ACHN (cell line): ENCODE measurements at regions not wholly inside any gene's neighbourhood (a gene's known extent, or its start where the extent isn't known, plus 50 kb on each side); places are given as distances from the start of the nearest gene placed in this dataset.

ENCODE experiments used
- DNase-seq: peaks from one replicate; pipeline ENCODE4 v3.0.0-alpha.2; 2015
- in situ Hi-C: cut with HindIII; loops from 2 replicates; pipeline ENCODE4 v1.10.0; 2017; ENCODE audit warnings: low sequenced_read_pairs, low pct_ligation_motif_present, low pct_unique_long_range_greater_than_20kb

DNA sequence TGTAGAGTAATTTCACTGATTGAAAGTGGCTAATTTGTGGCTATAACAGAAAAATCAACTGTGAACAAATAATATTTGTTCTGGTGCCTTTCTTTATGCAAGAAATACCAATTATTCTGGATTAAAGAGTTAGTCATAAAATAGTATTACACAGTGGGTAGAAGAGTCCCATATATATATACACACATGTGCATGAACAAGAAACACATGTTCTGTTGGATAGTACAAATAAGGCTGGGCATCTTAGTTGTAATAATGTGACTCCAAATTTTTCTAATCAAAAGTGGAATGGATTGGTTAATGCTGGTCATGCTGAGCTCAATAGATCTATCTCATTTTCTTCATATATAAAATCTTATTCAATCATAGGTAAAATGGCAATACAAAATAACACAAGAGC is 179.4 kb downstream of the OGFRL1 start:
- in situ Hi-C loops, result no loop called here
- DNase-seq, result no peak

DNA sequence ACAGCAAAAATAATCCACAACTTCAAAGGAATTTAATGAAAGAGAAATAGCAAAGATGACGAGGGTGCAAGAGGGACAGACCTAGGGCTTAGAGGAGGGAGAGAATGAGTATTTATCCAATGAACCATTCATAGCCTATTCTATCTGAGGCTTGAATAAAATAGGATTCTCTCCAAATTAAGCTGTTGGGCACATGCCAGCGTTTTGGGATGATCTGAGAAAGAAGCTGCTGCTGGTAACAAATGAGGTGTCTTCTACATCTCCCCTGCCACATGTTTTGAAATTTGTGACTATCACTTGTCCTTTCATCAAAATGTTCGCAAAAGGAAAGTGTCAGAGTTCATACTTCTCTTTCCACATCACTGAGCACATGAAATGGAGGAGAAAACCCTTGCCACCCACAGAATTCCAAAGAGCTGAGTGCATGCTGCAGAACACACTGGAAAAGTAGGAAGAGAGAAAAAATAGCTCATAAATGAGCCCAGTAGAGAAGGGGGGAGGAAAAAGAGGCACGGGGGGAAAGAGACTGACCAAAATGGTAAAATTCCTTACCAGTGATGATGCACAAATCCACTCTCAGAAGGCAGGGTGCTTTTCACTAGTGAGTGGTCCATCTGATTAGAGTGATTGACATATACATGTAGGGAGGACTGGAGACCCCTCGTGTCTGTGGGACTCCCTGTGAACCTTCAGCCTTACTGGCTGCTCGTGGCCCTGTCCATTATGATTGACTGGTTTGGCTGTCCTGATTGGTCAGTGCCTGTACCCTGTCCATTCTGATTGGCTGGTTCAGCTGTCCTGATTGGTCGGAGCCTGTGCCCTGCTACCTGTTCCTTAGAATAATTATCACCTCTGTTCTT is 180.5 kb downstream of the OGFRL1 start:
- peak; percentile 96 for DNase-seq
- in situ Hi-C loops, result no loop called here

DNA sequence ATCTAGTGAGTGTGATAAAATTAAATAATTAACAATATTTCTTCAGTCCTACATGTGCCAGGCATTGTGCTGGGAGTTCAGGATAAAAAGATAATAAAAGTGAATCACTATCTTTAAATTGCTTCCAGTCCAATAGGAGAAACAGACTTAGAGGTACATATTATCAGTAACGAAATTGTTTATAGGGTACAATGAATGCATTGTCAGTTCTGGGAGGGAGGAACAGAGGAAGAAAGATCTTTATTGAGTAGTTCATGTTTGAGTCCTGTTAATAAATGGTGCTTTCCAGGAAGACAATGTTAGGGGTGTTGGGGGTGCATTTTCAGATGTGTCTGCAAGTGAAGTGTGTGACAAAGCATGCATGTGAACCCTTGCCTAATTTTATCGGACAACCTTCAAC is 183.1 kb downstream of the OGFRL1 start:
- no peak for DNase-seq
- in situ Hi-C loops, result no loop called here

DNA sequence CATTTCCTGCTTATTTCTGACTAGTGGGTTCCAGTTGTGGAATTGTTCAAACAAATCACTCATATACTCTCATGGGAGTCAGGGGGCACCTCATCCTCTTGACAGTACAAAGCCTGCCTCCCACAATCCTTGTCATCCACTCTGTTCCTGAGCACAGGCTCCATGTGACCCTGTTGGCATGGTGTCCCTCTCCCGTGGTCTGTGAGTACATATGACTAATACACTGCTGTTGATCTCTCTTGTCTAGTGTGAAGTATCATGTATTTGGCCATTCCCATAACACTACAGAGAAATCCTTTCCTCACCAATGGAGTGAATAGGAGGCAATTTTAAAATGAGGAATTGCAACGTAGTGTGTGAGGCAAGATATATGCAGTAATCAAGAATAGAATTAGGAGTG is 185.3 kb downstream of the OGFRL1 start:
- peak; percentile 83 for DNase-seq
- in situ Hi-C loops, result no loop called here

DNA sequence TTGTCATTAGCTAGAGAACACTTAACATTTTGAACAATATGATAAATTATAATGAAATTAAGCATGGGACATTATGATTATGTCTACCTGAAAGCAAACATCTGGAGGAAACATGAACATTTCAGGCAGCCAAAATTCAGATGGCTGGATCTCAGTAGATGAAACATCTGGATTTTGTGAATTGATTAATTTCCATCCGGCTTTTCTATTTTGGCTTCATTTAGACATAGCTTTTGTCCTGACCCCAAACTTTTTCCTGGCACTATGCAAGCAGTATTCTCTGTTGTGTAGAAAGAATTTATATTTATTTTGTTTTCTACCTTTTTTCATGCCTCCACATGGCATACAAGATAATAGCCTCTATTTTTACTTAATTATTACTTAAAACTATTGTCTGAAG is 186.3 kb downstream of the OGFRL1 start:
- in situ Hi-C loops, result no loop called here
- DNase-seq, result no peak

DNA sequence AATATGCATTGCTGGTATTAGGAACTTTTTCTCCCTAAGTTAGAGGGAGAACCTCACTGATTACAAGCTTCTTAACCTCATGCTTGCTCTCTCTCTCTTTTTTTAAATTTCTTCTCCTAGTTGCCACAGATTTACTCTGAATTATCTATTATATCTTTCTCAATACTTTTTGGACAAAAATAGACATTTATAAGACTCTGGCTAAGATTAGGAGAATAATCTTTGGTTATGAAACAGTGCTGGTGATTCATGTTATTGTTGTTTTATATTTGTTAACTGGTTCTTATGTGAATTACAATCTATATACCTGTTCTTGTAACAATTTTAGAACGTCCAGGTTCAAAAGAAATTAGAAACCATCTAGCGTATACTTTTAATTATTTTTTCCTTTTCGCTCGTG is 187.8 kb downstream of the OGFRL1 start:
- DNase-seq, result no peak
- in situ Hi-C loops, result no loop called here

DNA sequence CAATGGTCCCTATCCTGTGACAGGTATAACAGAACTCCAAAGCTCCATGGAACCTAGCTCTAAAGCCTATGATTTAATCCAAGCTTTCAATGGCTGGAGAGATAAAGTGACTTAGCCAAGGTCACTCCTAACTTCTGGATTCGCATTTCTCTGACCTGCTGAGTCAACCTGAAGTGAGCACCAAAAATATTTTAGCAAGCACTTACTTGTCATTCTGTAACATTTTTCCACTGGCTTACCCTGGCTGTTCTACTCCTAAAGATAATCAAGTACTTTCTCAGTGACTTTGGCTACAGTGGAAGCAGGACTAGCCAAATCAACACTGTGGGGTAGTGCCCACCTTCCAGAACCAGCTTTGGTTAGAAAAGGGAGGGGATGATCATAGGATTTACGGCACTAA is 188.3 kb downstream of the OGFRL1 start:
- in situ Hi-C loops, result no loop called here
- DNase-seq, result no peak

DNA sequence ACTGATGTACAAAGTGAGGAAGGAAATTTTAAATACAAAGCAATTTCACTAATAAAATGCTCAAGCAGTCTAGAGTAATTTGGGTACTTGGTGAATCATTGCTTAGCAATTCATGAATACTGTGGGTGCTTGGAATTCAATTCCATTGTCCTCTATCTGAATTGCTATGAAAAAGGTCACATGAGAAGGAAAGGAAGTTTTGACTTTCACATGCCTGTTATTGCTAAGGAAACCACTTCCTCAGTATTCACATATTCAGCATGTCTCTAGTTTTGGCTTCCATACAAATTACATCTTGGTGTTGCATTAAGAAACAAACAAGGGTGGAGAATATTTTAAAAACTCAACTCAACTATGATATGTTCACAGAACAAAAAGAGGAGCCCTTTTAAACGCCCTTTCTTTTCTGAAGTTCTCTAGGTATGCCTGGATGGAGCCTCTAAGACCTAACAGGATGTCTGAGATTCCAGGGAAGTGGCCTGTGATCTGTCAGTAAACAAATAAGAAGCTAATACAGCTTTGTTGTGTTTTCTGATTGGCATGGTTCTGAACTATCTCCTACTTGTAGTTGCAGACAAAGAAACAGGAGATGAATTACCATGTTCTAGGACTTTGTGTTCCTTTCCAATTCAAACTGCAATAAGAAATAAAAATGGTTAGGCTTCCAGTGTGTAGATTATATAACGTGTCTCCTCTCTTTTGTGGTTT is 190.4 kb downstream of the OGFRL1 start:
- peak; percentile 91 for DNase-seq
- in situ Hi-C loops, result no loop called here

DNA sequence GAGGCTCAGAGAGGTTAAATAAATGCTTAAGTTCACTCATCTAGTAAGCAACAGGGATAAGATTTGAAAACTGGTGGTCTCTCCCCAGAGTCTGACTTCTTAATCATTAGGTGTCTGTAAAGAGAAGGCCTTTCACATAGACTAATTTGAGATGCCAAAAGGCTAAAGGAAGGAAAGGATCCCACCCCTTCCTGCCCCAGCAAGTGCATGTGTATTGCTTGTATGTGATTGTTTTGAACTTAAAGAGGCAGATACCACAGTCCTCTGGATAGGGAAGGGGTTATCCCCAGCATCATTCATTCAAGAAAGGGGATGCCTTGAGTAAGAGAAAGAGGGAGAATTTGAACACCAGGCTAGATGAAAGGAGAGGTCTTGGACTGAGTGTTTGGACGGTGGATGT is 192.0 kb downstream of the OGFRL1 start:
- in situ Hi-C loops, result no loop called here
- DNase-seq, result no peak

DNA sequence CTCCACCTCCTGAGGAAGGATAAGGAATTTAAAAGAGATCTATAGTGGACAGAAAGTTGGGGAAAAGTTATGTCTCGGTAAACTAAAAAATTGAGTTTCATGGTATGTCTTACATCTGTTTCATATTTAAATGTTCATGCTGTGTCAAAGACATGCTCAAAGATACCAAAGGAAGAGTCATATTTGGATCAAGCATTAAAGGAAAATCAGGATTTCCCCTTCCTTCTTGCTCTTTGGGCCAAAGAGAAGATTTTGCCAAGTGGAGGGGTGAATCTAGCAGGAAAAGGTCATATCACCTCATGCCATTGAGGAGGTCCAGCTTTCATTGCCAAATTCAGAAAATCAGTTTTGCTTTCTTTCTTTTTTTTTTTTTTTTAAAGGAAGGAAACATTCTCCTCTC is 192.4 kb downstream of the OGFRL1 start:
- DNase-seq, result no peak
- in situ Hi-C loops, result no loop called here

DNA sequence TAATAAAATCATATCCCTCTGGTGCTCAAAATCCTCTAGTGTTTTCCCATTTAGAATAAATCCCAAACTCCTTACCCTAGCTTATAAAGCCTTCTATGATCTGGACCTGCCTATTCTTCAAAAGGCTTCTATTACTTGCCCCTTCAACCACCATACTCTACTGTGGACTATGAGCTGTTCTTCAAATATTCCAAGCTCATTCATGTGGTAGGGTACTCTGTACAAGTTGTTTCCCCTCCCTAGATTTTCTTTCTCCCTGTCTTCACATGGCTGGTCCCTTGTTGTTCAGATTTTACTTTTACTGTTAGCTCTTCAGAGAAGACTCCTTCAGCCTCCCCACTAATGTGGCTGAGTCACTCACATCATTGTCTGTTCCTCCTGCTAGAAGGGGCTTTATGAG is 193.2 kb downstream of the OGFRL1 start:
- DNase-seq, result no peak
- in situ Hi-C loops, result no loop called here

DNA sequence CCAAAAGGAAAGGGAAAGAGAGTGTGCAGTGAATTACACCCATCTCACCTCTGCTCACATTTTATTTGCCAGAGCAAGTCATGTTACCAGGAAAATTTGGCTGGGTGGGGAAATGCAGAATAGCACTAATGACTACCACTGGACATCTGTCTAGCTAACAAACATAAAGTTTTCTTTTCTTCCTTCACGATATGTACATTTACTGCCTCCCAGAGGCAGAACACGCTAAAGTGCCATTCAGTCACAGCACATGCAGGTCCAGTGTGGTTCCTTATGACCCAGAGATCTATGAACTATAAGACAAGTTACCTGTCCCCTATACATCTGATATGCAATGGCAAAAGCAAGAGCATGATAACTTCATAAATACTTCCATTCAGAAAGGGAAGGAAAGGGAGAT is 194.1 kb downstream of the OGFRL1 start:
- no peak for DNase-seq
- in situ Hi-C loops, result no loop called here

DNA sequence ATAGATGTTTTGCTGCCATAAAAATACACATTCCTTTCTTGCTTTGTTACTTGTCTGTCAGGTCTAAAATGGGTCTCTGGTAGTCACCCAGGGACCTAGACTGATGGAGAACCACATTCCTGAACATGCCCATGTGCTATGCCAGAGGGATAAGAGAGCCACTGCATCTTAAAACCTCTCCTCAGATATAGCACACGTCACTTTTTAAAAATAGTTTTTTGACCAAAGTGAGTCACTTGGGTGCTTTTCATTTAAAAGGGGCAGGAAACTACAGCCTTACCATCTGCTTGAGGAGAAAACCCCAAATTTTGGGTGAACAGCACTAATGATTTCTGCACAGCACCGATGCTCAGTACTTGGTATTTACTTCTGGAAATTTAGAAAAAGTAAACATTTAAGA is 197.8 kb downstream of the OGFRL1 start:
- in situ Hi-C loops, result no loop called here
- no peak for DNase-seq

DNA sequence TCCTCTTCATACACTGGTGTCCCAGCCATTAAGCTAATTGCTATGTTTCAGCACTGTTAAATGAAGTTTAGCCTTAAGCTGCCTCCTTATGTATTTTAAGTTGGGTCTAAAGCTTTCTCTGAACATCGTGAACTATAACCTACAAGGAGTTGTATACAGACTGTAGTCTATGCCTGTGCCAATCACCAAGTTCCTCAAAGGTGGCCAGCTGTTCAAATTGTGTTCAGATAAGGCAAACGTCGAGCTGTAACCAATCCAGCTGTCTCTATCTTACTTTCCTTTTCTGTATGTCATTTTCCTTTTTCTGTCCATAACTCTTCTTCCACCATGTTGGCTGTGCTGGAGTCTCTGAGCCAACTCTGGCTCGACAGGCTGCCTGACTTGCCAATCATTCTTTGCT is 199.6 kb downstream of the OGFRL1 start:
- no peak for DNase-seq
- in situ Hi-C loops, result no loop called here

DNA sequence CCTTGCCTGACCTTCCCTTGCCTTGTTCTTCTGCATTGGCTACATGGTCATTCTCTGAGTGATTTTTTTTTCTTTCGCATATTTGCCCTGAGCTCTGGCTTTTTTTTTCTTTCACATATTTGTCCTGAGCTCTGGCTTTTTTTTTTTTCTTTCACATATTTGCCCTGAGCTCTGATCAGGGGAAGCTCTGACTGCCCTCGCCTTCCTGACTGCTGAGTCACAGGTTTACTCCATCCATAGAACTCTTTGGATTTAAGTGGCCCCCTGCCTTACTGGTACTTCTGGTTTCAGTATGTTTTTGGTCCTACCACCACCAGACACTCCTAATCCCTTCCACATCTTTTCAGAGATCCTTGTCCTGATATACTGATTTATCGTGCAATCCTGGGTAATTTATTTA is 201.1 kb downstream of the OGFRL1 start:
- in situ Hi-C loops, result no loop called here
- DNase-seq, result peak; percentile 88

DNA sequence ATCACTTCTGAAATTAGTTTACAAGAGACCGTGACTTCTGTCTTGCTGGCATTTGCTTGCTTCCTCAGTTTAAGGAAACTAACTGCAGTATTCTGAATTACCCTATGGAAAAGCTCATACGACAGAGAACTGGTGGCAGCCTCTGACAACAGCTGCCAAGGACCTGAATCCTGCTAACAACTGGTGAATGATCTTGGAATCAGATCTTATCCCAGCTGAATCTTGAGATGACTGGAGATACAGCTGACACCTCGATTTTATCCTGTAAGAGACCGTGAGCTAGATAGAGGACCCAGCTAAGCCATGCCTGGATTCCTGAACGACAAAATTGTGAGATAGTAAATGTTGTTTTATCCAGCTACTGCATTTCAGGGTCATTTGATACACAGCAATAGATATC is 202.3 kb downstream of the OGFRL1 start:
- no peak for DNase-seq
- in situ Hi-C loops, result no loop called here

DNA sequence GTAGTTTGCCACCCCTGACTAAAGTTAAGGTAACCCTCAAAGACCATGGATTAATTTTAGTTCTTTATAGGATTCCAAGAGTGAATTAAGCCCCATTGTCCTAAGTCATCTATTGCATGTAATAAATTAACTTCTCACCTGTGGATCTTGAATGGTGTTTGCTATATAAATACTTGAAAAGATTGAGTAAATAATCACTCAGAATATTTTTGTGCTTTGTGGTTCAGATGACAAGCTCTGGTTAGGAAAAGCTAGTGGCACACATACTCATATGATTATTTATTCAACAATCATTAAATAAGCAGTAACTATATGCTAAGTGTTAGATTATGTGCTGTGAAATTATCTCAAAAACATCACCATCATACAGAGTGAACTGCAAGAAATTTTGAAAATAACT is 203.2 kb downstream of the OGFRL1 start:
- in situ Hi-C loops, result no loop called here
- no peak for DNase-seq

DNA sequence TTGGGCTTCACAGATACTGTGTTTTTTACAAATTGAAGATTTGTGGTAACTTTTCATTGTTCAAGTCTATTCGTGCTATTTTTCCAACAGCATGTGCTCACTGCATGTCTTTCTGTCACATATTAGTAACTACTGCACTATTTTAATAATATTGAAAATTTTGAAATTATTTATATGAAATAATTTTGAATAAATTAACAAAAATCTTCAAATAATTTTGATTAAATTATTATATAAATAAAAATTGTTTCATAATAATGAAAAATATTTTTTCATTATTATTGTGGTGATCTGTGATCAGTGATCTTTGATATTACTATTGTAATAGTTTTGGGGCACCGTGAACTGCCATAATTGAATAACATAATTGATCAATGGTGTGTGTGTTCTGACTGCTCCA is 204.1 kb downstream of the OGFRL1 start:
- in situ Hi-C loops, result no loop called here
- DNase-seq, result no peak

DNA sequence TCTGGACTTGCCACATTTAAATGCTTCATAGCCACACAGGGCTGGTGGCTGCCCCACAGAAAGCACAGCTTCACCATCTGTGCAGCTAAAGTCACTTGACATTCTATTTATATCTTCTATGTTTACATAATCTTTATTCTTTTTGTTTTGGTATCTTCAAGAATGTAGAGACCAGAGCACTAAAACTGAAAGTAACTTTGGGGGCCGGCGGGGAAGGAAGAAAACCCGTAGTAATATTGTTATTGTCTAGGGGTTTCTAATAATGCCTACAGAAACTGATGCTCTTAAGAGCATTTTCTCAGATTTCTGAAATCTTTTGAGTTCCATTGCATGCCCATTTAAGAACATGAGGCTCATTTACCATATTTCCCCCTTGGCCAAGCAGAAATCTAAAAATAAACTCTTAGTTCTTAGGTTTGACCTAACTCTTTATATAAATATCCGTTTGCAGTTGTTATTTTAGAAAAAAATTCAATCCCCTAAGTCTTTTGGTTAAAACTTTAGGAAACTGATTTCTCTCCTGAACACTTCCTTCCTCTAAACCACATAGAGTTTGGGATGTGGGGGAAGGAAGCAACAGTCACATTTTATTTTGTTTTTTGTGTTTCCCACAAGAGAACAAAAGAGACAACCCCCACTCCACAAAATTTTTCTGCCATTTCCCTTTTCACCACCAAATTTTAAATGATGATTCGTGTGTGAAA is 207.6 kb downstream of the OGFRL1 start:
- in situ Hi-C loops, result no loop called here
- no peak for DNase-seq

DNA sequence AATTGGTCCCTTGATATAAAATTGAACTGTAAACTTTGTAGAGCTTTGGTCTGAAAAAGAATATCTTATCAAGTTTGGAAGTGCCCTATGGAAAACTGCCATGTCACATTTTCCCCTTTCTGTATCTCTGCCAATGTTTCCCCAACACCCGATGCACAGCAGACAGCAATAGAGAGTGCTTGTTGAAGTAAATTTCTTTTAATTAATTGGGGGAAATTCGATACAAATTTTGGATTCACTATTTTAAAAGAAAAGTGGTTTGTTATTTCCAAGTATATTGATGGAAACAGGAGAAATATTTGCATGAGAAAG is 208.1 kb downstream of the OGFRL1 start:
- in situ Hi-C loops, result no loop called here

More for the DNA sequence above, 208.1 kb downstream of the OGFRL1 start:
- no peak for DNase-seq
